ENCODE measurements at regions not wholly inside any gene's neighbourhood (a gene's known extent, or its start where the extent isn't known, plus 50 kb on each side); places are given as distances from the start of the nearest gene placed in this dataset.

GRCh38 chr6:110544472-110544871 lies 68.1 kb upstream of the SLC22A16 start:
- peaks cover 0 to 29% of the 10 kb centered on the region in 2 experiments; a peak in 3 of 5 replicates for H3K27me3 ChIP-seq (ENCODE audit: control insufficient read depth in 2 of 2, insufficient read depth in 2 of 2, low read length in 2 of 2)
- ATAC-seq, result no peak
- H3K79me2 ChIP-seq (ENCODE audit: control insufficient read depth, insufficient read depth, low read length), result no peaks in the 10 kb centered on the region
- no peaks in the 10 kb centered on the region for H3K36me3 ChIP-seq (ENCODE audit: control insufficient read depth, insufficient read depth, low read length)
- H3K9me1 ChIP-seq (ENCODE audit: control insufficient read depth, insufficient read depth, low read length), result no peaks in the 10 kb centered on the region
- no peaks in the 10 kb centered on the region for H3K9me3 ChIP-seq (replicated peaks; ENCODE audit: control insufficient read depth, insufficient read depth, low read depth, low read length)
- CTCF ChIA-PET (ENCODE audit: low intra/inter-chr PET ratio), result interaction anchor here (0.6 kb wide), 1 partner anchor 32 kb away, joined by 5 read pairs; no protein-coding TSS in a partner anchor
- H3K27ac ChIP-seq (ENCODE audit: extremely low read depth, low read depth, low read length), result no peak overlapping the region
- no peak overlapping the region; the same call in 1 of the 2 replicates for H3K4me2 ChIP-seq (ENCODE audit: insufficient read depth, low read length)
- POLR2A ChIA-PET, result interaction anchor here (0.6 to 1.6 kb wide), 5 partner anchors 274 to 1020 kb away, joined by 3 to 5 read pairs (median 4); partner anchors contain the start of genes AMD1 and RPF2
- H4K20me1 ChIP-seq (replicated peaks; ENCODE audit: control insufficient read depth, insufficient read depth, low read length), result no peaks in the 10 kb centered on the region
- TF ChIP-seq ZNF134 (CRISPR knock-in tag; conservative IDR thresholded peaks at IDR 0.05), result no peak
- TF ChIP-seq RBBP5 (IDR thresholded peaks at IDR 0.05; ENCODE audit: borderline replicate concordance, insufficient read depth, low read length, poor library complexity, severe bottlenecking), result no peak
- TF ChIP-seq EP400 (IDR thresholded peaks at IDR 0.05), result no peak
- TF ChIP-seq ERF (CRISPR knock-in tag; IDR thresholded peaks at IDR 0.05), result no peak
- TF ChIP-seq ZFP30 (CRISPR knock-in tag; IDR thresholded peaks at IDR 0.05; ENCODE audit: borderline replicate concordance), result no peak
- no peak for TF ChIP-seq NFYB (IDR thresholded peaks at IDR 0.05; ENCODE audit: extremely low read depth, insufficient read length)
- no peak for TF ChIP-seq CEBPG (CRISPR knock-in tag; IDR thresholded peaks at IDR 0.05)
- TF ChIP-seq CEBPG (tag; conservative IDR thresholded peaks at IDR 0.05 in 1 of 2, IDR thresholded peaks at IDR 0.05 in 1 of 2), result no peak
- no peak for TF ChIP-seq HMBOX1 (IDR thresholded peaks at IDR 0.05)
- TF ChIP-seq XRCC5 (IDR thresholded peaks at IDR 0.05; ENCODE audit: low read depth, low read length), result no peak
- FAIRE-seq, result no peak
- no peak overlapping the region; a peak in 1 of 4 replicates for H3K9ac ChIP-seq (ENCODE audit: insufficient read depth in 1 of 2, low read depth in 2 of 2, low read length in 2 of 2)
- WGBS (ENCODE audit: insufficient coverage, low coverage, missing lambda C conversion rate), result 2% methylated on average over 5 of the region's 5 CpGs
- no peak overlapping the region for H3K4me3 ChIP-seq
- in situ Hi-C loops (cut with MboI), result no loop called here
- H2AFZ ChIP-seq (ENCODE audit: low read depth, low read length), result no peak overlapping the region
- intact Hi-C loops (cut with micrococcal nuclease), result no loop called here
- no TSS peak for BruUV-seq (replicated peaks)
- peaks cover 0 to 3% of the 10 kb centered on the region in 2 experiments; a peak in 1 of 5 replicates for H3K4me1 ChIP-seq (replicated peaks in 1 of 2; ENCODE audit: control insufficient read depth in 2 of 2, insufficient read depth in 2 of 2, low read length in 2 of 2)
- no peak for DNase-seq (ENCODE audit: extremely low read depth in 1 of 4, low spot score in 3 of 4)

Data from K562 (cell line).